CD4-positive, alpha-beta T cell treated with Interleukin-10 for 1 hour (primary cell): ENCODE measurements at regions not wholly inside any gene's neighbourhood (a gene's known extent, or its start where the extent isn't known, plus 50 kb on each side); places are given as distances from the start of the nearest gene placed in this dataset.
"Not testable (repeated sequence)": the region's sequence is repeated elsewhere in the genome, so short reads cannot be mapped to it uniquely, and the experiment has no call there.

Experiments
- DNase-seq: peaks from one replicate; pipeline ENCODE4 v3.0.0-alpha.2; 2020

DNA sequence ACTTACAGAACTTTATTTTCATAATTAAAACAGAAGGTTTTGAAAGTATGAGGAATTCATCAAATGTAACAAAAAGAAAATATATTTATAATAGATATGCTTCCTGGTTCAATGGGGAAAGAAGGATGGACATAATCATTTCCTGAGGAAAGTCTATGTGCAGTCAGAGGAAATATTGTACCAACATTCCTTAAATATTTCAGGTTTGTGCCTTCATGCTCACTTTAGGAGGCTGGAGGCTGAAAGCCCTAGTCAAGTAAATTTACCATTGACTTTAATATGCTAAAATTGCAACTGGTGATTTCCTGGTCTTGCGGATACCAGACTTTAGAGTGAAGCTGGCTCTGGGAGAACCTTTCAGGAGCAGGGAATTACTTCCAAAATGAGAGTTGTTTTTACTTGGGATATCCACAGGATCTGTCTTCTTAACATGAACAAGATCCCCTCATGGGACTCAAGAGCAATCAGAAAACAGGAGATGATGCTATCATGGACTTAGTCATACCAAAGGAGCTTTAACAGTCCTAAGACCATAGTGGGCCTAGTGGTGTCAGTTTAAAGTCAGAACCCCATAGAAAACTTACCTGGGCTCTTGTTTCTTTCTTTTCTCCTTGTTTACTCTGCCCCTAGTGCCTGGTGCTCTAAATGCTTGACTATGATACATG lies 762.8 kb upstream of the GRAMD2B start:
- DNase-seq = no peak

DNA sequence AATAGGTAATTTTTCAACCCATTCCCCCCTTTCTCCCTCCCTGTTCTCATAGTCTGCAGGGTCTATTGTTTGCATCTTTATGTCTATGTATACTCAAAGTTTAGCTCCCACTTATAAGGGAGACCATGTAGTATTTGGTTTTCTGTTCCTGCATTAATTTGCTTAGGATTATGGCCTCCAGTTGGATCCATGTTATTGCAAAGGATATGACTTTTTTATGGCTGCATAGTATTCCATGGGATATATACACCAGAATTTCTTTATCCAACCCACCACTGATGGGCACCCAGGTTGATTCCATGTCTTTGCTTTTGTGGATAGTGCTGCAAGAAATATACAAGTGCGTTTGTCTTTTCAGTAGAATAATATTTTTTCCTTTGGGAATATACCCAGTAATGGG lies 761.6 kb upstream of the GRAMD2B start:
- no peak for DNase-seq

DNA sequence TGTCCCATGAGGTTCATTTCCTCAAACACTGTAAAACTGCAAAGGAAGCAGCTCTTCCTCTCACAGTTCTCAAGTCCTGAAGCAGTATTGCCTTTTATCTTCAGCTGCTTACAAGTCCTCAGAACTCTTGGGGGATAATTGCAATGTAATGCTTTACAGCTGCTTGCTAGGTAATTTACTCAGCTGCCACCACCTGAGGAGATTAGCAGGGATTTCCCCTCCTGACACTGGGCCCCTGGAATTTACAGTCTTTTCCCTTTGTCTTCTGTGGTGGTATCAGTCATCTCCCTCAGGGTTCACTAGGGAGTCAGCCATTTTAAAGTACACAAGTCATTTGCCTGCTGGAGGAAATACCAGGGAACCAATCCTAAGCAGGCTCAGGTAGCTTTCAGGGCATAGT lies 754.3 kb upstream of the GRAMD2B start:
- no peak for DNase-seq

DNA sequence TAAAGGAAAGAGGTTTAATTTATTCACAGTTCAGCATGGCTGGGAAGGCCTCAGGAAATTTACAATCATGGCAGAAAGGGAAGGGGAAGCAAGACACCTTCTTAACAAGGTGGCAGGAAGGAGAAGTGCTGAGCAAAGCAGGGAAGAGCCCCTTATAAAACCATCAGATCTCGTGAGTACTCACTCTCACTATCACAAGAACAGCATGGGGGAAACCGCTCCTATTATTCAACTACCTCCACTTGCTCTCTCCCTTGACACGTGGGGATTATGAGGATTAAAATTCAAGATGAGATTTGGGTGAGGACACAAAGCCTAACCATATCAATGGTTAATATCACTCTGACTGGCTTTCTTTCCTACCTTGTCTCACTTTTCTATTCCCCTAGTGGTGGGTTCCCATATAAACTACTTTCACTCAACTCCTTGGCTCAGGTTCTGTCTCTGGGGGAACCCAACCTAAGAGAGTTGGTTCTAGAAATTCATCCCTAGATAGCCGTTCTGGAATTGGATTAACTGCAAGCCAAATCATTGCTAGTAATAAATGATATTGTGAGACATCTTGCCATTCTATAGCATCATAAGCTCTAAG lies 749.8 kb upstream of the GRAMD2B start:
- no peak for DNase-seq

DNA sequence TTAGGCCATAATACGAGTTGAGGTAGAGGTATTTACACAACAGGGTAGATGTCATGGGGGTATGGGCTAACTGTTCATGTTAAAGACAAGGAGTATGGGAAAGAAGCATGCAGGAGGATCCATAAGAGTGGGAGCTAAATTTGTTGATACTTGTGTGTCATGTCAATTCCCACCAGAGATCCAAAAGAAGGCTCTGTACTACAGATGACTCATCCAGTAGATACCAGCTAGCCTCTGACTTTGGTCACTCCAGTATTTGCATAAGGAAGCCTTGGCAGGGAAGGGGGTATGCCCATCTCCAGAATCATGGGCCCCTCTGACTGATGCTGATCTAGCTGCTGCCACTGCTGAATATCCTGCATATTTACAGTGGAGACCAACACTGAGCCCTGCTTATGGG lies 743.7 kb upstream of the GRAMD2B start:
- DNase-seq = no peak

- no peak for DNase-seq
Measured at GRCh38 chr5:125683669-125684068, 739.5 kb upstream of the GRAMD2B start.

- no peak for DNase-seq
Measured at GRCh38 chr5:125685771-125686170, 737.4 kb upstream of the GRAMD2B start.

- DNase-seq = not testable (repeated sequence)
Measured at GRCh38 chr5:125691738-125692530, 731.3 kb upstream of the GRAMD2B start.

GRCh38 chr5:125695996-125696655 lies 727.1 kb upstream of the GRAMD2B start:
- DNase-seq = no peak

GRCh38 chr5:125696762-125697161 lies 726.4 kb upstream of the GRAMD2B start:
- no peak for DNase-seq

DNA sequence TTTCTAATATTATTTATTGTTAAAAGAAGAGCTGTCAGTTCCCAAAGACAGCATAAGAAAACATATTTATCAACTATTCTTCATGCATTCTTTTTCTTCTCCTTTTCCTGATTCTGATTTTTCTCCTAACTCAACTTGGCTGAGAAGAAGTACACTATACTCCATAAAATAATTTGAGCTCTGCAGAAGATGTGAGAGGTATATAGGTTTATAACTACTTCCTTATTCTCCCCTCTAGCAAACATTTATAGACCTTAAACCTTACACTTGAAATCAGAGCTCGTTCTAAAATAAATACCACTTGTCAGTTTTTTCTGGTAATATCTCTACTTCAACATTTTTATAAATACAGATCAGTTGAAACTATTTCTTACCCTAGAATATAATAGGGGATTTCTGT lies 724.8 kb upstream of the GRAMD2B start:
- DNase-seq = no peak

- DNase-seq = no peak
Measured at GRCh38 chr5:125699860-125700259, 723.3 kb upstream of the GRAMD2B start.

- no peak for DNase-seq
Measured at GRCh38 chr5:125700380-125700861, 722.8 kb upstream of the GRAMD2B start.

DNA sequence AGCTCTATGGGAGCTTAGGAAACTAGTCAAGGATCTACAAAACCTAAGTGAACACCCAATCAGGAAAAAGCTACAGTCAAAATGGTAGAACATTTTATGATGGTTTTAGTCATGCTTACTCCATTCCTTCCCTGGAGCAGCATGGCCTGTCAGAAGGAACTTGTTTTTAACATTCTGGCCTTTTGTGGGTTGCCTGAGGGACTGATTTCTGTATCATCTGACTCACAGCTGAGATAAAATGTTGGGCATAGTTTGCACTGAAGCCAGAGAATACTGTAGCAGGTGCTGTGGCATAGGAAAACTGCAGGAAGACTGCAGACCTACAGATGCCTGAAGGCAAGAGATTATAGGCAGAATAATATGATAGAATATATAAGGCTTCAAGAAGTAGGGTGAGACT lies 719.6 kb upstream of the GRAMD2B start:
- DNase-seq = no peak

- no peak for DNase-seq
Measured at GRCh38 chr5:125704888-125705287, 718.3 kb upstream of the GRAMD2B start.

DNA sequence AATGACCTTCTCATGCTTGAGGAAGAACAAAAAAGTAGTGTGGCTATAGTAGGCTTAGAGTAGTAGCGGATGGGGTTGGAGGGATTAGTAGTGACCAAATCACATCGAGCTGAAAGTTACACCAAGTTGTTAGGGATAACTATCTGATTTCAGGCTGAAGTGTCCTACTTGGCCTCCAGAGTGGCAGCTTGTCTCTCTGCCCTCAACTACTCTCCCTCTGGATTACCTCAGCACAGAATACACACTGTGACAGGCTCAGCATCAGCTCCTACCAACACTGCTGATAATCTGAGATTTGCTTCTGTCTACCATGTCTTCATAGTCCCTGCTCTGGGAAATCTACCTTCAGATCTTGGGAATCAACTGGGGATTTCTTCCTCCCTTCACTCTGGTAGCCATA lies 714.6 kb upstream of the GRAMD2B start:
- no peak for DNase-seq

GRCh38 chr5:125710745-125711144 lies 712.5 kb upstream of the GRAMD2B start:
- no peak for DNase-seq

- no peak for DNase-seq
Measured at GRCh38 chr5:125712397-125712796, 710.8 kb upstream of the GRAMD2B start.

DNA sequence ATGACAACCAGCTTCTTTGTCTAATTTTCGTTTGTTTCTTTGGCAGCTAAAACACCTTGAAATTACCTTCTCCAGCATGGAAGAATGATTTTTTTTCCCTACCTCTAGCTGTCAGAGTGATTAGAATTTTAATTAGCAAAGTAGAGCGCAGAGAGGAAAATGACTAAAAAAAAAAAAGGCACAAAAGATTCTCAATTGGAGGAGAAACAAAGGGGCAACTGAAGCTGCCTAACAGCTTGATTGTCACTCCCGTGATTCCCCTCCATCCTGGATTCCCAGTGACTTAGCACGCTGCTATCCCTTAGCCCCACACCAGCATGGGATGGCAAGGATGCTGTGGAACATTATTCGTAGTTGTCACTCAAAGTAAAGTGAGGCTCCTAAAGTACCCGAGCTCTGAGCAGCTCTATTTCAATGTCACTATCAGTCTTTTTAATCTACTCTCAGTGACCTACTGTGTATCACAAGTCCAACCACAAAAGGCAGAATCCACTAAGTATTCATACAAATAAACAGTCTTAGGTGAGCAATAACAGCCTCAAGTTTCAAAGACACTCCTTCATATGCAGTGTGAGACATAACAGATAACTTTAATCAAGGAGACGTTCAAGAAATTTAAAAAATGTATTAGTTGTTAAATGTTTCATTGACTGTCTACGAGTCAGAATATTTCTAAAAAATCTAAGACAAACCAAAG lies 710.0 kb upstream of the GRAMD2B start:
- no peak for DNase-seq

GRCh38 chr5:125715216-125715615 lies 708.0 kb upstream of the GRAMD2B start:
- DNase-seq = no peak

GRCh38 chr5:125717209-125717608 lies 706.0 kb upstream of the GRAMD2B start:
- no peak for DNase-seq

DNA sequence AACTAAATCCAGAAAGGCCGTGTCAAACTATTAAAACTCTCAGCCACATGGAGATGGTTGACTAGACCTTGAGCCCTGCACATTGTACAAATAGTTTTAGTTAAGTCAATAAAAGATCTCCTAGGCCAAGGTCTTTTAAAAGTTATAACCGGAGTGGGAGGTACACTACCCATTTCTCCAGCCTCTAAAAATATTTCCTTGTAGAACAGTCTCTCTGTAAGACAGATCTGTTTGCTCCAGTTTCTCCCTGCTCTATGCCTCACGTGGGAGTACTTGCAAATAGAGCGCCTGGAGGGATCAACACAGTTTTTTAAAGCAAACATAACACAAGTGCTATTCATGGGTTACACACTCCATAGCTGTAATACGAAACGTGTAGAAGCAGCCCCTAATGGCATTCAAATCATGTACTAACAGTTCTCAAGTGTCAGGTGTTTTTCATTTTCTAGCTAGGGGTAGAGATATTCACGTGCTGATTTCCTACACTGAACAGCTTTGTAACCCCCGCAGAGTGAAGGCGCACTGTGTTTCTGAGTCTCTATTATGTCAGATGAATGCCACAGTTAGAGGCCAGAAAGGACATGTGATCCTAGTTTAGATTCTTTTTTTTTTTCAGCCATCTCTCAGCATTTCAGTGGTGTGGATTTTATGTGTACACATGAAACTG lies 703.4 kb upstream of the GRAMD2B start:
- DNase-seq = no peak
